ENCODE measurements at regions not wholly inside any gene's neighbourhood (a gene's known extent, or its start where the extent isn't known, plus 50 kb on each side); places are given as distances from the start of the nearest gene placed in this dataset.

DNA sequence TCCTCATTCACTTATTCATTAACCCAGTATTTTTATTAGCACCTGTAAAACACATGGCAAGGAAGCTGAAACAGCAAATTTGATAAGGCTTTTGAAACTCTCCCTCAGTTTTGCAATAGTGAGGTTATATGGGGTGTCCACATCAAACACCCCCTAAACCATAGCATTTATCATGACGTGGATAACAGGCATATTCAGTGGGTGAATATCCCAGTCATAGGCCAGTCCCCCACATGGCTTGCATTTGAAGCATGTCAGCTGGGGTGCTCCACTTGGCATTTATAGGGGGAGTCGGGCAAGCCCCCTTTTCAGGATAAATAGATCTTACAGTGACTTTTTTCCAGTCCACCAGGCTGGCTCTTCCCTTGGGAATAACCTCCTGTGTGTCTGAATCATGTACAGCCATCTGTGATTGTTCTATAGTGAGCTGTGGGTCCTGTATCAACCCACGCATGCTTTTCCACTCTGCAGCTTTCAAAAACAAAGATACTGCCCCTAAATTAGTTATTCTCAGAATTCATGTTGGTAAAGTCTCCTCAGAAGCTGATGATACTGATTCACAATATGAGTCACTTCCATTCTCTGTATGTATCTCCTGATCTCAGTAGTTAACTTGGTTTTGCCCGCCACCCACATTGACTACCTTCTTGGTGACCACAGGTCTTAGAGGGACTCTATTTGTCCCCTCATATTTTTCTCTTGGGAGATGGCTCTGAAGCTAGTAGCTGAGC lies 84.4 kb upstream of the SPIN1 start:
- Mint-ChIP-seq H3K4me3 (peak overlapping the region; percentile 84), H3K27ac (peak overlapping the region; percentile 95), H3K9me3 (peaks cover 14% of the 10 kb centered on the region), H3K27me3 (ENCODE audit: low read depth) (peaks cover 14% of the 10 kb centered on the region), H3K36me3 (ENCODE audit: low read depth) (peaks cover 12% of the 10 kb centered on the region), H3K4me1 (ENCODE audit: low read depth) (peaks cover 55% of the 10 kb centered on the region)
- peak; percentile 81 for DNase-seq (ENCODE audit: low spot score)

DNA sequence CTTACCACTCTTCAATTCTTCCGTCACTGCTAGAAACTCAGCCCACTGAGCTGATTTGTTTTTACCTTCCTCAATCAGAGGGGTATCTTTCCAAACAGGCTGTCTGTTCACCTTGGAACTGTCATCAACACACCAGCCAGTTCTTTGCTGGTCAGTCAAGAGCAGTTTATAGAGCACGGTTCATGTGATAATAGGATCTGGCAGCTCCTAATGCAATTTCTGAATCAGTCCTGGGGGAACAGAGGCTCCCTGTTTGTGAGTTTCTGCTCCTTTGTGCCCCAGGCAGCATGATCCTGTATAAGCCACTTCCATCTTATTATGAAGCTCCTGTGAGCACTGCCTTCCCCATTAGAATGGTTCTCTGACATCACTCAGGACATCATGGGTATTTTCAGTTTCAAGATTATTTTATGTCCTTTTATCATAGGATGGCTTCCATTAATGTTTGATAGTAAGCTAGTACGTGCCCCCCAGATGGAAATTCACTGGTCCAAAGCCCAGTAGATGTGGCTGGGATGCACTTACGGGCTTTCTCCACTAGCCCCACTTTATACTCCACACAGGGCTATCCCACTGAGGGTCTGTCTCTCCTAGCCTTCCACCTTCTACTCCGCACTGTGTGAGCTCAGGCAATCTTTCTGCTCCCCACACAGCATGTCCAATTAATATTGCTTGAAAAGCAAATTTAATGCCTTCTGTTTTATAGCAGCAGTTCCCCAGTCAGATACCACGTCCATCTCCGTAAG lies 85.5 kb upstream of the SPIN1 start:
- Mint-ChIP-seq H3K27me3 (ENCODE audit: low read depth) (peaks cover 18% of the 10 kb centered on the region), H3K4me1 (ENCODE audit: low read depth) (peaks cover 47% of the 10 kb centered on the region), H3K36me3 (ENCODE audit: low read depth) (peaks cover 16% of the 10 kb centered on the region), H3K9me3 (peaks cover 19% of the 10 kb centered on the region), H3K4me3 (peak overlapping the region; percentile 84), H3K27ac (peak overlapping the region; percentile 95)
- no peak for DNase-seq (ENCODE audit: low spot score)

- H3K36me3 Mint-ChIP-seq (ENCODE audit: low read depth) = peaks cover 19% of the 10 kb centered on the region
- H3K27me3 Mint-ChIP-seq (ENCODE audit: low read depth) = peaks cover 30% of the 10 kb centered on the region
- DNase-seq (ENCODE audit: low spot score) = no peak
- peaks cover 28% of the 10 kb centered on the region for H3K9me3 Mint-ChIP-seq
- no peak overlapping the region for H3K27ac Mint-ChIP-seq
- peaks cover 37% of the 10 kb centered on the region for H3K4me1 Mint-ChIP-seq (ENCODE audit: low read depth)
- H3K4me3 Mint-ChIP-seq = no peak overlapping the region
Measured at GRCh38 chr9:88300556-88300955, 87.7 kb upstream of the SPIN1 start.

GRCh38 chr9:88291856-88292255 lies 96.4 kb upstream of the SPIN1 start:
- DNase-seq (ENCODE audit: low spot score) = no peak
- Mint-ChIP-seq H3K4me3 (no peak overlapping the region), H3K27ac (no peak overlapping the region), H3K4me1 (ENCODE audit: low read depth) (peaks cover 1% of the 10 kb centered on the region), H3K36me3 (ENCODE audit: low read depth) (no peaks in the 10 kb centered on the region), H3K27me3 (ENCODE audit: low read depth) (peaks cover 20% of the 10 kb centered on the region), H3K9me3 (peaks cover 4% of the 10 kb centered on the region)

GRCh38 chr9:88291056-88291455 lies 97.2 kb upstream of the SPIN1 start:
- Mint-ChIP-seq H3K36me3 (ENCODE audit: low read depth) (no peaks in the 10 kb centered on the region), H3K4me1 (ENCODE audit: low read depth) (peaks cover 1% of the 10 kb centered on the region), H3K4me3 (no peak overlapping the region), H3K9me3 (no peaks in the 10 kb centered on the region), H3K27me3 (ENCODE audit: low read depth) (peaks cover 15% of the 10 kb centered on the region), H3K27ac (no peak overlapping the region)
- DNase-seq (ENCODE audit: low spot score) = no peak

DNA sequence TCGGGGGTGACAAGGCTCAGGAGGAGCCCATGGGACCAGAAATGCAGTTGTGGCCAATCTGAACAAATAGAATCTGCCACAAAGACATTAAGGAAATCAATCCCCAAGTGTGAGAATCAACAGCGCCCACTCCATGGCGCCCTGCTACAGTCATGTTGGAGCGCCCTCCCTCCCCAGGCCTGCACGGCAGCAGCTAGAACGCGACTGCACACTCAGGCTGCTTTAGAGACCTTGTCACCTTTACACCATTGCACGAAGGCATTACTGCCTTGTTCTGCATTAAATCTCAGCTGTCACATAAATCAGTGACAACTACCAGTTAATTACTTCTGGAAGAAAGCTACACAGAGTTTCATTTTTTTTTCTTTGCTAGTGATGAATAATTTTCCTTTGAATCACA lies 98.7 kb upstream of the SPIN1 start:
- no peak overlapping the region for H3K27ac Mint-ChIP-seq

DNA sequence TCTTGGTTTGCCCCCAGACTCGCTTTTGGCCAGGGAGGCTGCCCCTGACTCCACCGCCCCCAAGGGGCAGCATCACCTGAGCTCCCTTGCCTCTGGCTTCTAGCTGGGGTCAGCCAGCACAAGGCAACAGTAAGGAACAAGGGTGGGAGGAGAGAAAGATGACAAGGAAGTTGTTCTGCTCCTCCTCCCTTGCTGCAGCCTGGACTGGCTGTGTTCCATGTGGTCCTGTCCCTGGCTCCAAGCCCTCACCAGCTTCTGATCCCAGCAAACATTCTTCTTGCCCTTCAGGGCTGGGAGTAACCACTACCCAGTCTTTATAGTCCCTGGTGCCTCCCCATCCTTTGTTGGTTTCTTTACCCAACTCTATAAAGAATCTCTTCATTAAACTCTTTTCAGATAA lies 100.3 kb upstream of the SPIN1 start:
- Mint-ChIP-seq H3K4me3 (no peak overlapping the region), H3K27me3 (ENCODE audit: low read depth) (peaks cover 23% of the 10 kb centered on the region), H3K9me3 (peaks cover 21% of the 10 kb centered on the region), H3K36me3 (ENCODE audit: low read depth) (peaks cover 7% of the 10 kb centered on the region), H3K4me1 (ENCODE audit: low read depth) (peaks cover 4% of the 10 kb centered on the region), H3K27ac (no peak overlapping the region)
- no peak for DNase-seq (ENCODE audit: low spot score)

More for the DNA sequence above, 98.7 kb upstream of the SPIN1 start:
- peaks cover 18% of the 10 kb centered on the region for H3K27me3 Mint-ChIP-seq (ENCODE audit: low read depth)
- H3K4me3 Mint-ChIP-seq = no peak overlapping the region
- H3K9me3 Mint-ChIP-seq = peaks cover 13% of the 10 kb centered on the region
- peaks cover 4% of the 10 kb centered on the region for H3K4me1 Mint-ChIP-seq (ENCODE audit: low read depth)
- peaks cover 2% of the 10 kb centered on the region for H3K36me3 Mint-ChIP-seq (ENCODE audit: low read depth)
- DNase-seq (ENCODE audit: low spot score) = no peak

- peak; percentile 17 for DNase-seq (ENCODE audit: low spot score)
- Mint-ChIP-seq H3K4me3 (peak overlapping the region; percentile 75), H3K27ac (peak overlapping the region; percentile 11), H3K4me1 (ENCODE audit: low read depth) (peaks cover 21% of the 10 kb centered on the region), H3K36me3 (ENCODE audit: low read depth) (peaks cover 7% of the 10 kb centered on the region), H3K27me3 (ENCODE audit: low read depth) (peaks cover 23% of the 10 kb centered on the region), H3K9me3 (peaks cover 27% of the 10 kb centered on the region)
Measured at GRCh38 chr9:88280816-88281382, 107.3 kb upstream of the SPIN1 start.

DNA sequence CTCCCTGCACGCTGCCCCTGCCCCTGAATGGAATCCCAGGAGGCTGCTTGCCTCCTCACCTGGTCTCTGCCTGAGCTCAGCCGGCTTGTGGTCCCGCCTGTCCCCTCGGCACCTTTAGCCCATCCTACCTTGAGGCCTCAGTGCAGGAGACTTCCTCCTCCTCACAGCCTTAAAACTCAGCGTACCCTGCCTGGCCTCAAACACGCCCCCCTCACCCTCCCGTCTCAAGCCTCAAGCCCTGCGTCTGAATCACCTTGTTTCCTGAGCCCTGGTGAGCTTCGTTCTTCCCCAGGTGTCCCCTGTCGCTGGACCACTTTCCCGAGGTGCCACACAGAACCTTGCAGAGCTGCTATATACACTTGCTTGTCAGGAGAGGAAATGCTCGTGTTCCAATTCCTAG lies 110.2 kb upstream of the SPIN1 start:
- no peak for DNase-seq (ENCODE audit: low spot score)
- Mint-ChIP-seq H3K9me3 (peaks cover 6% of the 10 kb centered on the region), H3K27me3 (ENCODE audit: low read depth) (peaks cover 10% of the 10 kb centered on the region), H3K4me1 (ENCODE audit: low read depth) (peaks cover 19% of the 10 kb centered on the region), H3K36me3 (ENCODE audit: low read depth) (peaks cover under 1% of the 10 kb centered on the region), H3K4me3 (no peak overlapping the region), H3K27ac (no peak overlapping the region)

DNA sequence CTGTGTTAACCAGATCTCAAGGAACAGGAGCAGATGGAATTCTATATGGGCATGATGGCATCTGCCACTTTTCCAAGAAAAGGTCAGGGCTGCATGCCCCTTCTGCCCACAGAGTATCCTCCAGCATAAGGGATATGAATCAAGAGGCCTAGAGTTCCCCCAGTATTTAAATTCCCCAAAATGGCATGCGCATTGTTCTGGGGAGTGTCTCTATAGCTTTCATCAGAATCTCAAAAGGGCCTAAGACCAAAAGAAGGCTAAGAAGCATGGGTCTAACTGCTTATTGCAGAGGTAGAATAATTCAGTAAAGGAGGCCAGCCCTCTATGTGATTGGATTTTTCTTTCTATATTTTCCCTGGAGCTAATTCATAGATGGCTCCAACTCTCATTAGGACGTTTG lies 114.2 kb upstream of the SPIN1 start:
- H3K36me3 Mint-ChIP-seq (ENCODE audit: low read depth) = no peaks in the 10 kb centered on the region
- no peak overlapping the region for H3K27ac Mint-ChIP-seq
- H3K4me3 Mint-ChIP-seq = no peak overlapping the region
- no peak for DNase-seq (ENCODE audit: low spot score)
- H3K27me3 Mint-ChIP-seq (ENCODE audit: low read depth) = peaks cover 12% of the 10 kb centered on the region
- peaks cover 4% of the 10 kb centered on the region for H3K4me1 Mint-ChIP-seq (ENCODE audit: low read depth)
- peaks cover 3% of the 10 kb centered on the region for H3K9me3 Mint-ChIP-seq

- H3K27me3 Mint-ChIP-seq (ENCODE audit: low read depth) = peaks cover 12% of the 10 kb centered on the region
- H3K4me1 Mint-ChIP-seq (ENCODE audit: low read depth) = peaks cover 6% of the 10 kb centered on the region
- H3K9me3 Mint-ChIP-seq = peaks cover 5% of the 10 kb centered on the region
- H3K27ac Mint-ChIP-seq = no peak overlapping the region
- H3K4me3 Mint-ChIP-seq = no peak overlapping the region
- DNase-seq (ENCODE audit: low spot score) = no peak
- H3K36me3 Mint-ChIP-seq (ENCODE audit: low read depth) = no peaks in the 10 kb centered on the region
Measured at GRCh38 chr9:88272986-88273385, 115.3 kb upstream of the SPIN1 start.

DNA sequence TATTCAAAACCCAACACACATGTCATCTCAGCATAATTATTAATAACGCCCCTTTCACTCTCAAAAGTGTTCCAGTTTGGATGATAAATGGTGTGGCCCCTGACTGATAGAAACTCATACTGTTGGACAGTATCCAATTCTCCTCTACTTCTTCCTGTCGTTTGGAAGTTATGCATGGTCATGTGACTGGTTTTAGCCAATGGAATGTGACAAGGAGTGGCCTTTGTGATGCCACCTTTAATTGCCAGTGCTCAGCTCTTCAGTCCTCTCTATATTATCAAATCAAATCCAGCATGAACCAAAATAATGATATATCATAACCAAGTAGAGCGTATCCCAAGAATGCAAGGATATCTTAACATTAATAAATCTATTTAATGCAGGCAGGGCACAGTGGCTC lies 117.8 kb upstream of the SPIN1 start:
- H3K27me3 Mint-ChIP-seq (ENCODE audit: low read depth) = peaks cover 6% of the 10 kb centered on the region
- DNase-seq (ENCODE audit: low spot score) = no peak
- H3K27ac Mint-ChIP-seq = no peak overlapping the region
- H3K4me3 Mint-ChIP-seq = no peak overlapping the region
- peaks cover 10% of the 10 kb centered on the region for H3K9me3 Mint-ChIP-seq
- H3K36me3 Mint-ChIP-seq (ENCODE audit: low read depth) = peaks cover 1% of the 10 kb centered on the region
- H3K4me1 Mint-ChIP-seq (ENCODE audit: low read depth) = peaks cover 6% of the 10 kb centered on the region

DNA sequence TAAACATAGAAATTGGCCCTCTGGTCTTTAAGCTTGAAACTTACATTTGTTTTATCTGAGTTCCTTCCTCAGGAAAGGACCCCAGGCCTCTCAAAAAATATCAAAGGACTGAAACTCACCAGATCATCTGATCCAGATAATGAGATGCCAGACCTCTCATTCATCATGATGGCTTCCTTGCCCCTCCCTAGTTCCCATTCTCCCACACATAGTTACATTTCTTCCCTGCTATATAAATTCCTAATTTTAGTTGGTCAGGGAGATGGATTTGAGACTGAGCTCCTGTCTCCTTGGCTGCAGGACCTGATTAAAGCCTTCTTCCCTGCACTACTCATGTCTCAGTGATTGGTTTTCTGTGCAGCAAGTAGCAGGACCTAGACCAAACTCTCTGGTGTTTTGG lies 119.4 kb upstream of the SPIN1 start:
- DNase-seq (ENCODE audit: low spot score) = no peak
- Mint-ChIP-seq H3K4me1 (ENCODE audit: low read depth) (peaks cover 6% of the 10 kb centered on the region), H3K4me3 (no peak overlapping the region), H3K27ac (no peak overlapping the region), H3K27me3 (ENCODE audit: low read depth) (peaks cover 6% of the 10 kb centered on the region), H3K36me3 (ENCODE audit: low read depth) (peaks cover 1% of the 10 kb centered on the region), H3K9me3 (peaks cover 10% of the 10 kb centered on the region)

DNA sequence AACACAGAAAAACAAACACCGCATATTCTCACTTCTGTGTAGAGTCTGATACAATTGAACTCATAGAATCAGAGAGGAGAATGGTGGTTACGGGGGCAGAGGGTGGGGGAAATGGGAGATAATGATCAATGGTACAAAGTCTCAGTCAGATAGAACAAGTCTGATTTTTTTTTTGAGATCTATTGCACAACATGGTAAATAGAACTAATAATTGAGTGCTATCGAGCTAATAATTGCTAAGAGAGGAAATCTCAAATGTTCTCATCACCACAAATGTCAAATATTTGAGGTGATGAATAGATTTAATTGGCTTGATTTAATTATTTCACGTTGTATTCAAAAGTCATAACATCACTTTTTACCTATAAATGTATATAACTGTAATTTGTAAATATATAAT lies 121.0 kb upstream of the SPIN1 start:
- no peak for DNase-seq (ENCODE audit: low spot score)
- H3K27me3 Mint-ChIP-seq (ENCODE audit: low read depth) = peaks cover 6% of the 10 kb centered on the region
- no peak overlapping the region for H3K27ac Mint-ChIP-seq
- peaks cover 10% of the 10 kb centered on the region for H3K9me3 Mint-ChIP-seq
- H3K4me1 Mint-ChIP-seq (ENCODE audit: low read depth) = peaks cover 13% of the 10 kb centered on the region
- H3K36me3 Mint-ChIP-seq (ENCODE audit: low read depth) = peaks cover 1% of the 10 kb centered on the region
- no peak overlapping the region for H3K4me3 Mint-ChIP-seq
